ENCODE measurements at regions not wholly inside any gene's neighbourhood (a gene's known extent, or its start where the extent isn't known, plus 50 kb on each side); places are given as distances from the start of the nearest gene placed in this dataset.

DNA sequence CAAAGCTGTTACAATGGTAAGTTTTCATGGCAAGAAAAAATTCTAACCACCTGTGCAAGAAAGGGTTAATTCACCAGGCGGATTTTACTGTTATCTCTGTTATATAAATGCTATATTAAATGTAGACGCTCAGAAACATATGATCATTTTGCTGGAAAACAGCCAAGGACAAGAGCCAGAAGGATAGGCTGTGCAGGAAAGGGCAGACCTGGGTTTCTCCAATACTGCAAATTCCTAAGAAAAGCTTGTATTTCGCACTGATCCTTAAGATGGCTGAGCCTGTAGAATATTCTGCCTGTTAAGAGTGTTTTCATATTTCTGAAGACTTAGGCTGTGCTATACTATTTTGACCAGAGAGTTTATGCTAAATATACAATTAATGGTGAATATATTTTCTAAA is 564.1 kb upstream of the KCND2 start:
- Histone ChIP-seq H3K79me2 (ENCODE audit: insufficient read depth, low read length) (no peaks in the 10 kb centered on the region), H3K27ac (ENCODE audit: low read length) (no peak overlapping the region), H3K9me3 (ENCODE audit: insufficient read depth, low read length, severe bottlenecking) (no peaks in the 10 kb centered on the region), H4K20me1 (ENCODE audit: insufficient read depth, low read length) (no peaks in the 10 kb centered on the region), H3K36me3 (ENCODE audit: insufficient read depth, low read length) (no peaks in the 10 kb centered on the region), H2AFZ (ENCODE audit: low read depth, low read length) (no peak overlapping the region), H3K4me3 (ENCODE audit: low read depth in 1 of 2, low read length in 2 of 2) (no peak overlapping the region), H3K4me1 (ENCODE audit: insufficient read depth, low read length) (peaks cover 15% of the 10 kb centered on the region), H3K27me3 (ENCODE audit: insufficient read depth, low read length, poor library complexity) (no peaks in the 10 kb centered on the region), H3K9ac (ENCODE audit: low read depth, low read length) (no peak overlapping the region), H3K4me2 (ENCODE audit: insufficient read depth, low read length) (no peak overlapping the region)
- TF ChIP-seq EZH2 (IDR thresholded peaks at IDR 0.05; ENCODE audit: borderline replicate concordance, low read depth, low read length, severe bottlenecking) (no peak), CTCF (IDR thresholded peaks at IDR 0.05; ENCODE audit: borderline replicate concordance, extremely low read depth, low read length, poor library complexity, severe bottlenecking) (no peak)
- ATAC-seq (ENCODE audit: insufficient read depth, low read depth) (no peak), DNase-seq (no peak)

- H2AFZ ChIP-seq (ENCODE audit: low read depth, low read length): no peak overlapping the region
- H3K4me2 ChIP-seq (ENCODE audit: insufficient read depth, low read length): no peak overlapping the region
- TF ChIP-seq EZH2 (IDR thresholded peaks at IDR 0.05; ENCODE audit: borderline replicate concordance, low read depth, low read length, severe bottlenecking): no peak
- TF ChIP-seq CTCF (IDR thresholded peaks at IDR 0.05; ENCODE audit: borderline replicate concordance, extremely low read depth, low read length, poor library complexity, severe bottlenecking): no peak
- no peak overlapping the region for H3K27ac ChIP-seq (ENCODE audit: low read length)
- peaks cover 7% of the 10 kb centered on the region for H3K4me1 ChIP-seq (ENCODE audit: insufficient read depth, low read length)
- H3K9me3 ChIP-seq (ENCODE audit: insufficient read depth, low read length, severe bottlenecking): no peaks in the 10 kb centered on the region
- H3K36me3 ChIP-seq (ENCODE audit: insufficient read depth, low read length): no peaks in the 10 kb centered on the region
- no peaks in the 10 kb centered on the region for H3K27me3 ChIP-seq (ENCODE audit: insufficient read depth, low read length, poor library complexity)
- DNase-seq: no peak
- H3K9ac ChIP-seq (ENCODE audit: low read depth, low read length): no peak overlapping the region
- no peaks in the 10 kb centered on the region for H4K20me1 ChIP-seq (ENCODE audit: insufficient read depth, low read length)
- ATAC-seq (ENCODE audit: insufficient read depth, low read depth): no peak
- H3K79me2 ChIP-seq (ENCODE audit: insufficient read depth, low read length): no peaks in the 10 kb centered on the region
- H3K4me3 ChIP-seq (ENCODE audit: low read depth in 1 of 2, low read length in 2 of 2): no peak overlapping the region
Measured at GRCh38 chr7:119711104-119711503, 561.9 kb upstream of the KCND2 start.

DNA sequence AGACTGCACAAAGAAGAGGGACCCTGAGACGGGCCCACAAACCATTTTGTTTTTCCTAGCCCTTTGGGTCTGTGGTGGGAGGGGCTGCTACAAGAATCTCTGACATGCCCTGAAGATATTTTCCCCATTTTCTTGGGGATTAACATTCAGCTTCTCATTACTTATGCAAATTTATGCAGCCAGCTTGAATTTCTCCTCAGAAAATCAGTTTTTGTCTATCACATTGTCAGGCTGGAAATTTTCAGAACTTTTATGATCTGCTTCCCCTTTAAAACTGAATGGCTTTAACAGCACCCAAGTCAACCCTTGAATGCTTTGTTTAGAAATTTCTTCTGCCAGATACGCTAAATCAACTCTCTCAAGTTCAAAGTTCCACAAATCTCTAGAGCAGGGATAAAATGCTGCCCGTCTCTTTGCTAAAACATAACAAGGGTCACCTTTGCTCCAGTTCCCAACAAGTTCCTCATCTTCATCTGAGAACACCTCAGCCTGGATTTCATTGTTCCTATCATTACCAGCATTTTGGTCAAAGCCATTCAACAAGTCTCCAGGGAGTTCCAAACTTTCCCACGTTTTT is 560.0 kb upstream of the KCND2 start:
- H3K4me3 ChIP-seq (ENCODE audit: low read depth in 1 of 2, low read length in 2 of 2): no peak overlapping the region
- no peaks in the 10 kb centered on the region for H3K79me2 ChIP-seq (ENCODE audit: insufficient read depth, low read length)
- DNase-seq (no peak), ATAC-seq (ENCODE audit: insufficient read depth, low read depth) (no peak)
- no peak overlapping the region for H2AFZ ChIP-seq (ENCODE audit: low read depth, low read length)
- H3K36me3 ChIP-seq (ENCODE audit: insufficient read depth, low read length): no peaks in the 10 kb centered on the region
- H3K4me2 ChIP-seq (ENCODE audit: insufficient read depth, low read length): no peak overlapping the region
- no peak overlapping the region for H3K9ac ChIP-seq (ENCODE audit: low read depth, low read length)
- no peaks in the 10 kb centered on the region for H4K20me1 ChIP-seq (ENCODE audit: insufficient read depth, low read length)
- no peak overlapping the region for H3K27ac ChIP-seq (ENCODE audit: low read length)
- H3K9me3 ChIP-seq (ENCODE audit: insufficient read depth, low read length, severe bottlenecking): no peaks in the 10 kb centered on the region
- no peaks in the 10 kb centered on the region for H3K27me3 ChIP-seq (ENCODE audit: insufficient read depth, low read length, poor library complexity)
- no peak for TF ChIP-seq CTCF (IDR thresholded peaks at IDR 0.05; ENCODE audit: borderline replicate concordance, extremely low read depth, low read length, poor library complexity, severe bottlenecking)
- TF ChIP-seq EZH2 (IDR thresholded peaks at IDR 0.05; ENCODE audit: borderline replicate concordance, low read depth, low read length, severe bottlenecking): no peak
- H3K4me1 ChIP-seq (ENCODE audit: insufficient read depth, low read length): no peaks in the 10 kb centered on the region

DNA sequence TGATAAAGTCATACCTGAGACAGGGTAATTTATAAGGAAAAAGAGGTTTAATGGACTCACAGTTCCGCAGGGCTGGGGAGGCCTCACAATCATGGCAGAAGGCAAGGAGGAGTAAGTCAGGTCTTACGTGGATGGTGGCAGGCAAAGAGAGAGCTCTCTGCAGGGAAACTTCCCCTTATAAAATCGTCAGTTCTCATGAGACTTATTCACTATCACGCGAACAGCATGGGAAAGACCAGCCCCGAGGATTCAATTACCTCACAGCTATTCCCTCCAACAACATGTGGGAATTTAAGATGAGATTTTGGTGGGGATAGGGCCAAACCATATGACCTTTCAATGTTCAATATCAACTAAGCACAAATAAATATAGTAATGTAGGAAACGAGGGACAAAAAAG is 559.4 kb upstream of the KCND2 start:
- Histone ChIP-seq H3K9me3 (ENCODE audit: insufficient read depth, low read length, severe bottlenecking) (no peaks in the 10 kb centered on the region), H3K9ac (ENCODE audit: low read depth, low read length) (no peak overlapping the region), H3K79me2 (ENCODE audit: insufficient read depth, low read length) (no peaks in the 10 kb centered on the region), H3K4me3 (ENCODE audit: low read depth in 1 of 2, low read length in 2 of 2) (no peak overlapping the region), H3K36me3 (ENCODE audit: insufficient read depth, low read length) (no peaks in the 10 kb centered on the region), H4K20me1 (ENCODE audit: insufficient read depth, low read length) (no peaks in the 10 kb centered on the region), H2AFZ (ENCODE audit: low read depth, low read length) (no peak overlapping the region), H3K27me3 (ENCODE audit: insufficient read depth, low read length, poor library complexity) (no peaks in the 10 kb centered on the region), H3K4me1 (ENCODE audit: insufficient read depth, low read length) (no peaks in the 10 kb centered on the region), H3K27ac (ENCODE audit: low read length) (no peak overlapping the region), H3K4me2 (ENCODE audit: insufficient read depth, low read length) (no peak overlapping the region)
- TF ChIP-seq EZH2 (IDR thresholded peaks at IDR 0.05; ENCODE audit: borderline replicate concordance, low read depth, low read length, severe bottlenecking) (no peak), CTCF (IDR thresholded peaks at IDR 0.05; ENCODE audit: borderline replicate concordance, extremely low read depth, low read length, poor library complexity, severe bottlenecking) (no peak)
- no peak for DNase-seq
- no peak for ATAC-seq (ENCODE audit: insufficient read depth, low read depth)

Measured in DND-41 (cell line).